HUES6 (cell line): ENCODE measurements at regions not wholly inside any gene's neighbourhood (a gene's known extent, or its start where the extent isn't known, plus 50 kb on each side); places are given as distances from the start of the nearest gene placed in this dataset.

Experiments used
- H3K27ac ChIP-seq: 2 replicates; pipeline ENCODE4 v1.7.0; 2013; ENCODE audit warnings: low read depth, mild to moderate bottlenecking, low read length, inconsistent platforms
- H3K27me3 ChIP-seq: 2 replicates; pipeline ENCODE4 v1.6.1; 2013; ENCODE audit warnings: low read length; ENCODE audit not compliant: control insufficient read depth, insufficient read depth
- H3K36me3 ChIP-seq: 2 replicates; pipeline ENCODE4 v1.6.1; 2013; ENCODE audit warnings: low read length; ENCODE audit not compliant: control insufficient read depth, insufficient read depth
- H3K4me1 ChIP-seq: 2 replicates; pipeline ENCODE4 v1.6.1; 2013; ENCODE audit warnings: low read length; ENCODE audit not compliant: control insufficient read depth, insufficient read depth
- H3K4me3 ChIP-seq: 2 replicates; pipeline ENCODE4 v1.5.1; 2013; ENCODE audit warnings: low read depth, low read length
- H3K9ac ChIP-seq: one replicate; pipeline ENCODE4 v1.6.1; 2013; ENCODE audit warnings: mild to moderate bottlenecking, low read length
- H3K9me3 ChIP-seq: 2 replicates; pipeline ENCODE4 v1.6.1; 2013; ENCODE audit warnings: low read depth, low read length; ENCODE audit not compliant: control insufficient read depth, insufficient read depth

- Histone ChIP-seq H3K27ac (no peak overlapping the region), H3K27me3 (no peaks in the 10 kb centered on the region), H3K4me1 (peaks cover 3% of the 10 kb centered on the region; the same call in 1 of the 2 replicates), H3K4me3 (no peak overlapping the region), H3K9me3 (no peaks in the 10 kb centered on the region), H3K36me3 (no peaks in the 10 kb centered on the region), H3K9ac (no peak overlapping the region)
Observed at GRCh38 chr20:39861381-39861780, 827.7 kb downstream of the MAFB start.

GRCh38 chr20:39857835-39858234, 831.2 kb downstream of the MAFB start:
- Histone ChIP-seq H3K4me1 (peaks cover 19% of the 10 kb centered on the region), H3K36me3 (no peaks in the 10 kb centered on the region), H3K9me3 (no peaks in the 10 kb centered on the region), H3K9ac (no peak overlapping the region), H3K27ac (no peak overlapping the region), H3K27me3 (no peaks in the 10 kb centered on the region), H3K4me3 (no peak overlapping the region)

DNA sequence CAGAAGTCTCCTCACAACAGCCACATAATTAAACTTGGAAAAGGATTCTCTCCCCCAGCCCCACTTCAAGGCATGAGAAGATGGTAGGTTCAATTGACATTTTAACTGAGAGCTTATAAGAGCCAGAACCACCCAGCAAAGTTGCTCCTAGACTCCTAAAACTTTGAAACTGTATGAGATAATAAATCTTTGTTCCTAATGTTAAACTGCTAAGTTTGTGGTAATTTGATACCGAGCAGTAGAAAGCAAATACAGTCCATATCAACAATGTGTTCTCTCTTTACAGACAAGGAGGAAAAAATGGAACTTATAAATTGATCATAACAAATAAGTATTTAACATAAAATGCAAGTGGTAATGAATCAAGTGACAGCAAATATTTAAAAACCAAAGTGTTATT, 831.8 kb downstream of the MAFB start:
- H3K4me3 ChIP-seq, result no peak overlapping the region

DNA sequence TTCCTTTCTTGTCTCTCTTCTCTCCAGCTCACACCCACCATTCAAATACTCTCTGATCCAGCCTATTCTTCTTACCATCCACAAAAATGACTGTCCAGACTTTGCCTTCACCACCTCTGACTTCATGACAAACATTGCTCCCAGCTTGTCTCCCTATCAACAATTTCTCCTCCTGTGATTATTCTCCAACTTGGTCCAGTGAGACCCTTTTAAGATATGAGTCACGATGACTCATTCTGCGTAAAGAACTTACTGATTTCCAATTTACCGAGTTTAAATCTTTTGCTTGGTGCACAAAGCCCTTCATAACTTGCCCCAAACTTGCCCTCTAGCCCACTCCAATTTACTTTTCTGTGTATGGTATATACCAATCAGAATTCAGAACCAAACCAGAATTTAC, 833.2 kb downstream of the MAFB start:
- H3K27ac ChIP-seq, result no peak overlapping the region
- H3K9ac ChIP-seq, result no peak overlapping the region
- H3K36me3 ChIP-seq, result no peaks in the 10 kb centered on the region
- no peaks in the 10 kb centered on the region for H3K27me3 ChIP-seq
- no peaks in the 10 kb centered on the region for H3K9me3 ChIP-seq
- H3K4me3 ChIP-seq, result no peak overlapping the region
- H3K4me1 ChIP-seq, result peaks cover 24% of the 10 kb centered on the region

More for the DNA sequence above, 831.8 kb downstream of the MAFB start:
- Histone ChIP-seq H3K4me1 (peaks cover 18% of the 10 kb centered on the region), H3K36me3 (no peaks in the 10 kb centered on the region), H3K27ac (no peak overlapping the region), H3K27me3 (no peaks in the 10 kb centered on the region), H3K9ac (no peak overlapping the region), H3K9me3 (no peaks in the 10 kb centered on the region)

- H3K9me3 ChIP-seq, result no peaks in the 10 kb centered on the region
- no peak overlapping the region for H3K9ac ChIP-seq
- peaks cover 27% of the 10 kb centered on the region for H3K4me1 ChIP-seq
- H3K27me3 ChIP-seq, result no peaks in the 10 kb centered on the region
- no peak overlapping the region for H3K4me3 ChIP-seq
- no peaks in the 10 kb centered on the region for H3K36me3 ChIP-seq
- no peak overlapping the region for H3K27ac ChIP-seq
Observed at GRCh38 chr20:39855056-39855455, 834.0 kb downstream of the MAFB start.

- Histone ChIP-seq H3K27me3 (no peaks in the 10 kb centered on the region), H3K4me1 (peaks cover 27% of the 10 kb centered on the region), H3K36me3 (no peaks in the 10 kb centered on the region), H3K27ac (no peak overlapping the region), H3K9me3 (no peaks in the 10 kb centered on the region), H3K4me3 (no peak overlapping the region), H3K9ac (no peak overlapping the region)
Observed at GRCh38 chr20:39853636-39854035, 835.4 kb downstream of the MAFB start.

DNA sequence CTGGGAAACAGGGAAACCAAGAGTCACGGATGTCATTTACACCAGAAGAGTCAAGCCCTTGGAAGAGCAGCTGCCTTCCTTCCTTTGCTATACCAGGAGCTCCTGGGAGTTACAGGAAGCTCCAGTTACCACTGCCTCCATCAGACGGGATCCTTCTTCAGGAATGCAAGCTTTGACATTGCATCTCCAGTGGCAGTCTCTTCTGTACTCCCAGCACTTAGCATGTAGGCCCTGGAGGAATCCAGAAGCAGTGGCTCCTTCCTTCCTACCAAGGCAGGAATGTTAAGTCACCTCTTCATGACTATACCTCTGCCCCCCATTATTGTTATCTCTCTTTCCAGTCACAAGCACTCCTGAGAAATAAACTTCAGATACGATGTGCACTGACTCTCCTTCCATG, 836.0 kb downstream of the MAFB start:
- Histone ChIP-seq H3K9ac (no peak overlapping the region), H3K27ac (no peak overlapping the region), H3K9me3 (no peaks in the 10 kb centered on the region), H3K27me3 (no peaks in the 10 kb centered on the region), H3K4me3 (no peak overlapping the region), H3K4me1 (peaks cover 27% of the 10 kb centered on the region), H3K36me3 (no peaks in the 10 kb centered on the region)

GRCh38 chr20:39851459-39851858, 837.6 kb downstream of the MAFB start:
- Histone ChIP-seq H3K4me1 (peaks cover 27% of the 10 kb centered on the region), H3K9me3 (no peaks in the 10 kb centered on the region), H3K36me3 (no peaks in the 10 kb centered on the region), H3K27me3 (no peaks in the 10 kb centered on the region), H3K27ac (no peak overlapping the region), H3K4me3 (no peak overlapping the region), H3K9ac (no peak overlapping the region)

DNA sequence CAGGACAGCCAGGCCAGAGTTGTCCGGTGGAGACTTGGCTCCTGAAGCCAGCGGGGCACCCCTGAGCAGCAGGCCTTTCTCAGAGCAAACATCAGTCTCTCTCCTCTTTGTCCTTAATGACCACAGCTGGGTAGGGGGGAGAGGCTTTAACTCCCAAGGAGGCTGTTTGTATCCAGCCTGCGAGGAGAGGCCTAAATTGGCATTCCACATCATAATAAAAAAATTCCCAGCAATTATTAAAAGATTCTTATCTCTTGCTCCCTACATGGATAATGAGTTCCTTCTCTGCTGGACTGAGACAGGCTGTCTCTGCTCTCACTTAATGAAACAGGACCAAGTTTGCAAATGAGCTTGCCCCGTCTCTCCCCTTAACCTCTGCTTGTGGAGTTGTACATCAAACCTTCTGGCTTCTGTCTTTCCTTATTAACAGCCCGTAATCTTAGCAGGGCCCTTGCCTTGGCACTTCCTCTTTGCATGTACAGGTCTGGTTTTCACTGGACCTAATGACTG, 838.2 kb downstream of the MAFB start:
- H3K4me1 ChIP-seq, result peaks cover 27% of the 10 kb centered on the region
- H3K4me3 ChIP-seq, result no peak overlapping the region
- H3K27me3 ChIP-seq, result no peaks in the 10 kb centered on the region
- no peak overlapping the region for H3K27ac ChIP-seq
- no peaks in the 10 kb centered on the region for H3K9me3 ChIP-seq
- H3K9ac ChIP-seq, result no peak overlapping the region
- H3K36me3 ChIP-seq, result no peaks in the 10 kb centered on the region

DNA sequence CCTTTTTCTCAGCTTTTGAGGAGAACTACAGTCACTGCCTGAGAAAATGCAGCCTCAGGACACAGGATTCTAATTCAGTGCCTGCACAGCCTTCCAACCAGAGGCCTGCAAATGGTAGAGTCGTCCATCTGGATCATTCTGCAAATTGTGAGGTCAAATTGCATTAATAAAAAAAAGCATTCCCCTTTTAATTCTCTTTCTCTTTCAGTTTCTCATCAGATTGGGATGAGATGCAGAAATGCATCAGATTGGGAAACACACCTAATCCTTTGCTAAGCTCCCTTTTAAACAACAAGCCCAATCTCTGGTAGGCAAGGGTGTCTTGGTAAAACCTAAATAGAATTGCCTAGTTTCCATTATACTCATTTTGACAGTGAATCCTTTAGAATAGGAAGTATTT, 838.8 kb downstream of the MAFB start:
- Histone ChIP-seq H3K9ac (no peak overlapping the region), H3K4me1 (peaks cover 27% of the 10 kb centered on the region), H3K4me3 (no peak overlapping the region), H3K27me3 (no peaks in the 10 kb centered on the region), H3K36me3 (no peaks in the 10 kb centered on the region), H3K9me3 (no peaks in the 10 kb centered on the region), H3K27ac (no peak overlapping the region)

GRCh38 chr20:39849664-39850063, 839.4 kb downstream of the MAFB start:
- Histone ChIP-seq H3K4me1 (peaks cover 27% of the 10 kb centered on the region), H3K27ac (no peak overlapping the region), H3K9ac (no peak overlapping the region), H3K27me3 (no peaks in the 10 kb centered on the region), H3K4me3 (no peak overlapping the region), H3K36me3 (no peaks in the 10 kb centered on the region), H3K9me3 (no peaks in the 10 kb centered on the region)

- no peaks in the 10 kb centered on the region for H3K9me3 ChIP-seq
- H3K27ac ChIP-seq, result no peak overlapping the region
- no peak overlapping the region for H3K9ac ChIP-seq
- H3K4me3 ChIP-seq, result no peak overlapping the region
- no peaks in the 10 kb centered on the region for H3K27me3 ChIP-seq
- H3K36me3 ChIP-seq, result no peaks in the 10 kb centered on the region
- peaks cover 24% of the 10 kb centered on the region for H3K4me1 ChIP-seq
Observed at GRCh38 chr20:39849171-39849570, 839.9 kb downstream of the MAFB start.
